ENCODE measurements at regions not wholly inside any gene's neighbourhood (a gene's known extent, or its start where the extent isn't known, plus 50 kb on each side); places are given as distances from the start of the nearest gene placed in this dataset.

DNA sequence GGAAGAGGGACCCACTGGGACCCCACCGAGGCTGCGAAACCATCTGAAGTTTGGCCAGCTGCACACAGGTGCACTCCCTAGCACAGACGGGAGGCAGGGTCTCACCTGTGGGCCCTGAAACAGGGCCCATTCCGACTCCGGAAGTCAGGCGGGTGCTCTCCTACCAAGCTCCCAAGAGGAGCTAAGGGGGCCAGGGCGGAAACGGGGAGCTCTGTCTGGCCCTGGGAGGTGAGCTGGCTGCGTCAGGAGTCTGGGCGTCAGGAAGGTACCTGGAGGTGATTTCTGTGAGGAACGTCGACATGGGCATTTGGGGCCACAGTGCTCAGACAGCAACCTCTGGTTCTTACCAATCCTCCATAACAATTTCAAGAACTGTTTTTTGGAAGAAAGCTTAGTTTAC is 411.7 kb downstream of the TCERG1L start:
- Histone ChIP-seq H3K4me3 (ENCODE audit: insufficient read depth, low read depth, low read length) (no peak overlapping the region), H3K18ac (ENCODE audit: low read depth, low read length) (no peak overlapping the region), H3K9me3 (ENCODE audit: control insufficient read depth, insufficient read depth, low read length) (peaks cover 50% of the 10 kb centered on the region), H4K91ac (ENCODE audit: insufficient read depth, low read depth, low read length) (no peak overlapping the region), H4K8ac (ENCODE audit: low read depth in 2 of 2, low read length in 2 of 2) (no peak overlapping the region), H3K14ac (replicated peaks; ENCODE audit: low read depth, low read length) (no peak overlapping the region), H4K5ac (ENCODE audit: low read depth, low read length) (no peak overlapping the region), H2AK9ac (replicated peaks; ENCODE audit: low read depth, low read length, poor library complexity) (no peak overlapping the region), H2BK15ac (ENCODE audit: low read depth, low read length) (no peak overlapping the region), H3K56ac (ENCODE audit: extremely low read depth, insufficient read depth, low read length) (no peak overlapping the region), H2AK5ac (ENCODE audit: low read depth, low read length) (no peak overlapping the region), H2BK20ac (ENCODE audit: low read depth, low read length) (no peak overlapping the region), H3K9me1 (ENCODE audit: insufficient read depth, low read length) (no peaks in the 10 kb centered on the region), H3K27me3 (ENCODE audit: control insufficient read depth, insufficient read depth, low read length) (no peaks in the 10 kb centered on the region), H3K4me2 (ENCODE audit: low read depth, low read length) (no peak overlapping the region), H3K9ac (ENCODE audit: low read depth, low read length) (no peak overlapping the region), H3K23ac (ENCODE audit: low read depth, low read length) (no peak overlapping the region), H3K36me3 (ENCODE audit: control insufficient read depth, insufficient read depth, low read length) (no peaks in the 10 kb centered on the region), H3K4ac (ENCODE audit: low read depth, low read length) (no peak overlapping the region), H2BK5ac (ENCODE audit: low read depth, low read length, poor library complexity, severe bottlenecking) (no peak overlapping the region), H4K20me1 (ENCODE audit: insufficient read depth, low read length) (no peaks in the 10 kb centered on the region), H3K27ac (ENCODE audit: insufficient read depth, low read length) (no peak overlapping the region), H2AFZ (replicated peaks; ENCODE audit: low read length, poor library complexity) (no peak overlapping the region), H3K79me1 (ENCODE audit: low read depth in 1 of 2, low read length in 2 of 2) (no peaks in the 10 kb centered on the region), H2BK120ac (ENCODE audit: low read depth, low read length) (no peak overlapping the region), H3K4me1 (ENCODE audit: control insufficient read depth, insufficient read depth, low read length) (no peaks in the 10 kb centered on the region)
- dilution Hi-C loops (cut with HindIII; ENCODE audit: low sequenced_read_pairs, unreplicated experiment) (no loop called here), in situ Hi-C loops (cut with MboI; ENCODE audit: low sequenced_read_pairs) (no loop called here), intact Hi-C loops (cut with micrococcal nuclease) (no loop called here)
- no peak for TF ChIP-seq SMC3 (IDR thresholded peaks at IDR 0.05; ENCODE audit: low read depth, low read length)
- TF ChIP-seq MAFK (IDR thresholded peaks at IDR 0.05; ENCODE audit: low read depth, low read length) = no peak
- no peak for TF ChIP-seq CEBPB (IDR thresholded peaks at IDR 0.05; ENCODE audit: low read depth, low read length)
- no peak for TF ChIP-seq RAD21 (IDR thresholded peaks at IDR 0.05; ENCODE audit: low read length)
- no peak for TF ChIP-seq POLR2A (IDR thresholded peaks at IDR 0.05; ENCODE audit: low read depth, low read length)
- no peak for TF ChIP-seq MAZ (IDR thresholded peaks at IDR 0.05; ENCODE audit: borderline replicate concordance, low read depth, low read length)
- no peak for TF ChIP-seq RFX5 (IDR thresholded peaks at IDR 0.05; ENCODE audit: low read depth, low read length)
- TF ChIP-seq BHLHE40 (IDR thresholded peaks at IDR 0.05; ENCODE audit: low read depth, low read length) = no peak
- TF ChIP-seq NFE2L2 (IDR thresholded peaks at IDR 0.05; ENCODE audit: low read depth, low read length) = no peak
- no peak for TF ChIP-seq FOS (IDR thresholded peaks at IDR 0.05; ENCODE audit: low read depth, low read length)
- TF ChIP-seq, protein P1, sequence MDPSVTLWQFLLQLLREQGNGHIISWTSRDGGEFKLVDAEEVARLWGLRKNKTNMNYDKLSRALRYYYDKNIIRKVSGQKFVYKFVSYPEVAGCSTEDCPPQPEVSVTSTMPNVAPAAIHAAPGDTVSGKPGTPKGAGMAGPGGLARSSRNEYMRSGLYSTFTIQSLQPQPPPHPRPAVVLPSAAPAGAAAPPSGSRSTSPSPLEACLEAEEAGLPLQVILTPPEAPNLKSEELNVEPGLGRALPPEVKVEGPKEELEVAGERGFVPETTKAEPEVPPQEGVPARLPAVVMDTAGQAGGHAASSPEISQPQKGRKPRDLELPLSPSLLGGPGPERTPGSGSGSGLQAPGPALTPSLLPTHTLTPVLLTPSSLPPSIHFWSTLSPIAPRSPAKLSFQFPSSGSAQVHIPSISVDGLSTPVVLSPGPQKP (IDR thresholded peaks at IDR 0.05; ENCODE audit: borderline replicate concordance, low read depth, low read length) = no peak
- no peak for TF ChIP-seq RCOR1 (IDR thresholded peaks at IDR 0.05; ENCODE audit: insufficient replicate concordance, low read length)
- no peak for TF ChIP-seq MXI1 (IDR thresholded peaks at IDR 0.05; ENCODE audit: borderline replicate concordance, low read depth, low read length)
- TF ChIP-seq, protein P2, sequence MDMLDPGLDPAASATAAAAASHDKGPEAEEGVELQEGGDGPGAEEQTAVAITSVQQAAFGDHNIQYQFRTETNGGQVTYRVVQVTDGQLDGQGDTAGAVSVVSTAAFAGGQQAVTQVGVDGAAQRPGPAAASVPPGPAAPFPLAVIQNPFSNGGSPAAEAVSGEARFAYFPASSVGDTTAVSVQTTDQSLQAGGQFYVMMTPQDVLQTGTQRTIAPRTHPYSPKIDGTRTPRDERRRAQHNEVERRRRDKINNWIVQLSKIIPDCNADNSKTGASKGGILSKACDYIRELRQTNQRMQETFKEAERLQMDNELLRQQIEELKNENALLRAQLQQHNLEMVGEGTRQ (IDR thresholded peaks at IDR 0.05; ENCODE audit: low read depth, low read length) = no peak
- TF ChIP-seq, protein P3, sequence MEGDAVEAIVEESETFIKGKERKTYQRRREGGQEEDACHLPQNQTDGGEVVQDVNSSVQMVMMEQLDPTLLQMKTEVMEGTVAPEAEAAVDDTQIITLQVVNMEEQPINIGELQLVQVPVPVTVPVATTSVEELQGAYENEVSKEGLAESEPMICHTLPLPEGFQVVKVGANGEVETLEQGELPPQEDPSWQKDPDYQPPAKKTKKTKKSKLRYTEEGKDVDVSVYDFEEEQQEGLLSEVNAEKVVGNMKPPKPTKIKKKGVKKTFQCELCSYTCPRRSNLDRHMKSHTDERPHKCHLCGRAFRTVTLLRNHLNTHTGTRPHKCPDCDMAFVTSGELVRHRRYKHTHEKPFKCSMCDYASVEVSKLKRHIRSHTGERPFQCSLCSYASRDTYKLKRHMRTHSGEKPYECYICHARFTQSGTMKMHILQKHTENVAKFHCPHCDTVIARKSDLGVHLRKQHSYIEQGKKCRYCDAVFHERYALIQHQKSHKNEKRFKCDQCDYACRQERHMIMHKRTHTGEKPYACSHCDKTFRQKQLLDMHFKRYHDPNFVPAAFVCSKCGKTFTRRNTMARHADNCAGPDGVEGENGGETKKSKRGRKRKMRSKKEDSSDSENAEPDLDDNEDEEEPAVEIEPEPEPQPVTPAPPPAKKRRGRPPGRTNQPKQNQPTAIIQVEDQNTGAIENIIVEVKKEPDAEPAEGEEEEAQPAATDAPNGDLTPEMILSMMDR (conservative IDR thresholded peaks at IDR 0.05; ENCODE audit: low read depth, low read length) = no peak
- TF ChIP-seq CHD1 (IDR thresholded peaks at IDR 0.05; ENCODE audit: low read depth, low read length) = no peak
- ATAC-seq (ENCODE audit: low read depth) (no peak), DNase-seq (no peak)
- POLR2A ChIA-PET (ENCODE audit: unreplicated experiment) = no interaction called here
- no TSS peak for BruUV-seq (replicated peaks)
- CTCF ChIA-PET = no interaction called here
- WGBS, 2 experiments (ENCODE audit: extremely low coverage in 2 of 2, insufficient read length in 1 of 2) = 90% methylated on average over 4 of the region's 12 CpGs; no CpG with 5 or more reads in 1 of the 2 experiments
